GM12873 (cell line): ENCODE measurements at regions not wholly inside any gene's neighbourhood (a gene's known extent, or its start where the extent isn't known, plus 50 kb on each side); places are given as distances from the start of the nearest gene placed in this dataset.

ENCODE experiments used
- CTCF ChIP-seq: IDR thresholded peaks from 2 replicates; pipeline ENCODE4 v1.5.1; 2012; ENCODE audit warnings: low read depth, mild to moderate bottlenecking, moderate library complexity, low read length, control low read depth; ENCODE audit not compliant: insufficient read depth; ENCODE audit errors: missing control alignments

- no peak for TF ChIP-seq CTCF
Observed at GRCh38 chr3:80096909-80097308, 329.1 kb upstream of the ROBO1 start.

GRCh38 chr3:80094589-80094988 lies 326.8 kb upstream of the ROBO1 start:
- TF ChIP-seq CTCF = no peak

- no peak for TF ChIP-seq CTCF
Observed at GRCh38 chr3:80087767-80088166, 320.0 kb upstream of the ROBO1 start.

GRCh38 chr3:80086426-80086825 lies 318.6 kb upstream of the ROBO1 start:
- no peak for TF ChIP-seq CTCF

- TF ChIP-seq CTCF = no peak
Observed at GRCh38 chr3:80079886-80080285, 312.1 kb upstream of the ROBO1 start.

GRCh38 chr3:80068459-80068858 lies 300.7 kb upstream of the ROBO1 start:
- no peak for TF ChIP-seq CTCF

- no peak for TF ChIP-seq CTCF
Observed at GRCh38 chr3:80063535-80063934, 295.7 kb upstream of the ROBO1 start.
